AG20443 (cell line): ENCODE measurements at regions not wholly inside any gene's neighbourhood (a gene's known extent, or its start where the extent isn't known, plus 50 kb on each side); places are given as distances from the start of the nearest gene placed in this dataset.
"Not testable (repeated sequence)": the region's sequence is repeated elsewhere in the genome, so short reads cannot be mapped to it uniquely, and the experiment has no call there.

Source experiments
- DNase-seq: peaks from one replicate; pipeline ENCODE4 v3.0.0; 2012; ENCODE audit warnings: low spot score, mixed read lengths

DNA sequence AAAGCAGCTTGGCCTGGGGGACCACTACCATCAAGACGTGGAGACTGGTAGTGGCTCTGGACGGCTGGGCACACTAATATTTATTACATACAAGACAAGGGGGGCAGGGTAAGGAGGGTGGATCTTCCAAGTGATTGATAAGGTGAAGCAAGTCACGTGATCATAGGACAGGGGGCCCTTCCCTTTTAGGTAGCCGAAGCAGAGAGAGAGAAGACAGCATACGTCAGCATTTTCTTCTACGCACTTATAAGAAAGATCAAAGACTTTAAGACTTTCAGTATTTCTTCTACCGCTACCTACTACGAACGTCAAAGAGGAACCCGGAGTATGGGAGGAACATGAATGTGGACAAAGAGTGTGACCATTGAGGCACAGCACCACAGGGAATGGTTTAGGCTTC, 307.9 kb downstream of the RPIA start:
- no peak for DNase-seq

DNA sequence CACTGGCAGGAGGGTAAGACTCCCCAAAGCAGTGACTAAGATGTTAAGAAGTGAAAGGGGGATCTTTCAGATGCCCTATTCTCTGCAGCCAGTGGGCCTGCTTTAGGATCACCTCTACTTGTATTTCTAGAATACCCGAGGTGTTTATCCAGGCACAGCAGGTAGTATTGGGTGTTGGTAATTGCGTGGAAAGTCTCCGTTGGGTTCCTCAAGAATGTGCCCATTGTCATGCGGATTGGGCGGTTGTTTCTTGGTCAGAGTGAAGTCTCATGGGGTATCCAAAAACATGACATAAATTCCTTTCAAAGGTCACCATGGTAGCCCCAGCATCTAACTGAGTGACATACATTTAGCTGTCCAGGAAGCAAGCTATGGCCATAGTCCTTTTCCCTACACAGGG, 308.8 kb downstream of the RPIA start:
- DNase-seq = no peak

DNA sequence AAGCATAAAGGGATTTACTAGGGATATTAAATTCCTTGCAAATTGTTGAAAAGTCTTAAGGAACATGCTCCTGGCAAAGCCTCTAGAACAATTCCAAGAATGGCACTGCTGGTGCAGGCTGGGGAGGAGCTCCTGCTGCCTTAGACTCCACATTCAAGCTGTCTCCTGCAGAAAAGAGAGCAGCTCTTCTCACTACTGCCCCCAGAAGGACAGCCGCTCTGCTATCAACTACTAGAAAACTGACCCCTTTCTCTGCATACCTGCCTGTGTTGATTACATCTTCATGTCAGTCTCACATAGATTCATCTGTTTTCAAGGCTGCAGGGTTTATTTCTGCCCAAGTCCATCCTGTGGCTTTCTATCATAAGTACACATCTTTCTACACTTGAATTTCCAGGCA, 312.8 kb downstream of the RPIA start:
- not testable (repeated sequence) for DNase-seq

DNA sequence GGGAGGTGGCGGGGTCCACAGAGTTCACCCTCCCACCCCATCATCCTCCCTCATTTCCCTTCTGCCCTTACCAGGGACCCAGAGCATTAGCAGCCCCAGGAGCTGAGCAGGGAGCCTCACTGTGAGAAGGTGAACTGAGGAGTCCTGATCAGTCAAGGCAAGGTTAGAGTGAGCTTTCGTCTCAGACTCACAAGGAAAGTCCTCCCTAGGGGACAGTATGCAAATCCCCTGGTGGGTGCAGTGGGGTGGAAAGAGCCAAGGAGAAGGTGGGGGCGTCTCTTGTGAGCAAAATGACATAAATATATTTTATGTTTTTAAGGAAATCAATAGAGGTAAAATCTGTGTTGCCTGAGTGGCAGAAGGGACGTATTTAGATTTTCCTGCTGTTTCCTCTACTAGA, 329.1 kb downstream of the RPIA start:
- DNase-seq = not testable (repeated sequence)

DNA sequence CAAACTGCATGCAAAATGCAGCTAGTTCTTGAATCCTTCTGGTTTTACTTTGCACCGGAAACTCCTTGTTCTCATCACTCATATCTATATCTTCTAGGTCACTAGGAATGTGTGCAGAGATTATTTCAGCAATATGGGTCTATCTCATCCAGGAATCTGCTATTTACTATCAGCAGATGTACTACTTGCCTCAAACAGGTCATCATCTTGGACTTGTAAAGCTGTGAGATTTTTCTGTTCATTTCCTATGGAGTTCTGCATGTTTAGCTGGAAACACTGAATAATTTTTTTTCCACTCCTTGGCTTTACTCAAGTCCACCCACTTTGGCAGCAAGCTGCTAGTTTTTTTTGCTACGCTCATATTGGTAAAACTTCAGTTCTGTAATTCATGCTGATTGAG, 334.8 kb downstream of the RPIA start:
- not testable (repeated sequence) for DNase-seq

DNA sequence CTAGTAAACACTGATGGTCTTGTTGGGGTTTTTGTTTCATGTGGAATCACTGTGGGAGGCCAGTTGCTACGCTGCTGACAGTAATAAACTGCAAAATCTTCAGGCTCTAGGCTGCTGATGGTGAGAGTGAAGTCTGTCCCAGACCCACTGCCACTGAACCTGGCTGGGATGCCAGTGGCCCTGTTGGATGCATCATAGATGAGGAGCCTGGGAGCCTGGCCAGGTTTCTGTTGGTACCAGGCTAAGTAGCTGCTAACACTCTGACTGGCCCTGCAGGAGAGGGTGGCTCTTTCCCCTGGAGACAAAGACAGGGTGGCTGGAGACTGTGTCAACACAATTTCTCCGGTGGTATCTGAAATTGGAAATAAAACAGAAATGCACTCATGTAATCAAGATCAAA, 335.6 kb downstream of the RPIA start:
- DNase-seq = not testable (repeated sequence)

DNA sequence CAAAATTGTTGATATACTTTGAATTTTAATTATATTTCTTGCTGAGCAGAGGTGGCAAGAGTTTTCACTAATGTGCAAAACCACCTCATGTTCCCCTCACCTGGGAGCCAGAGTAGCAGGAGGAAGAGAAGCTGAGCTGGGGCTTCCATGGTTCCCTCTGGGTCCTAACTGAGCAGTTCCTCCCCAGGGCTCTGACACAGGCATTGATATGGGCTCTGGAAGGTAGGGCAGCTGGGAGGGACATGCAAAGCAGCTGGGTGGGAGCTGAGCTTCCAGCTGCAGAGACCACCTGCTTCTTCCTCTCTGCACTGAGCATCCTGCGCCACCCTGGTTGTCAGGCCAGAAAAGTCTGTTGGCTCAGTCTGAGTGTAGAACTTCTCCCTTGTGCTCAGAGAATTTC, 336.1 kb downstream of the RPIA start:
- DNase-seq = not testable (repeated sequence)

DNA sequence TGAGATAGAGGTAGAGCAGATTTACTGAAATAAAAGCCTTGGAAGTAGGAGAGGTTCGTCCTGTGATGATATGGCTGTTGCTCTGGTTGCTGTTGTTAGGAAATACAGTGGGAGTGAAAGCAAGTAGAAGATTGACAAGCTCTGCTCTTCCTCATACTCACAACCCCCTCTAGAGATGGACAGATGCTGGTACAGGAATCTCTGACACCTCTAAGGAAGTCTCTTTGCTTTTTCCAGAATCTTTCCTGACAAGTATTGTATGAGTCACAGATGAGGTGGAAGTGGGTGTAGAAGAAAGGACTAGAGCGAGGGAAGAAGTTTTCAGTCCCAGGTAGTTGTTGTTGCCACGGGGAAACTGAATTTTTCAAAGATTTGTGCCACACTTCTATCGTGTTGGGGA, 337.8 kb downstream of the RPIA start:
- not testable (repeated sequence) for DNase-seq

DNA sequence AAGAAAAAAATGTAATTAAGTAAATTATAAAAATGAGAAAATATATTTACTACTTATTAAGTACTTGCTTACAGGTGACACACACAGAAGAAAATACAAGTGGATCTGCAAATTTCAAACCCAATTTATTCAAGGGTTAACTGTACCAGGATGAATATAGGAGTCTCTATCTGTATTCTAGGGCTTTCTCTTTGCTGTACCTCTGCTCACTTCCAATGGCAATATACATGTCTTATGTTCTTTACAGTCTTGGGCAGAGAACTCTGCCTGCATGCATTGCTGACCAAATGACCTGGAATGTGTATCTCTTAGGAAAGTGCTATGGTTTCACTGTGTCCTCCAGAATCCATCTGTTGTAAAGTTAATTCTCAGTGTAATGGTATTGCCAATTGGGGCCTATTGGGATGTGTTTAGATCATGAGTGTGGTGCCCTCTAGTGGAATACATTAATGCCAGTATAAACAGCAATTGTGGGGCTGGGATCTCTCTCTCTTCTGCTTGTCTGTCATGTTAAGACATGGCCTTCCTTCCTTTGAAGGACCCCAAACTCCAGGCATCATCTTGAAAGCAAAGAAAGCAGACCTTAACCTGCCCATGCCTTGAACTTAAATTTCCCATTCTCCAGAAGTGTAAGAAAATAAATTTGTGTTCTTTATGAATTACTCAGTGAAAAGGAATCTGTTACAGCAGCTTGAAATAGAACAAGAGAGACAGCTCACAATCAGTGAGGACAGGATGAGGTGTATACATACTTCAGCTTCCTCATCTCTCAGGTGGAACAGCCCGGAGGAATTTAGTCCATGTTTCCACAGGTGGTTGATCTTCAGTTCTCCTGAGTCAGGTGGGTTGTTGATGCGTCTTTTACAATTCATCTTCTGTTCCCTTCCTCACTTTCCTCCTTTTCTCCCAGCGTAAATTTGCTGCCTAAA, 356.9 kb downstream of the RPIA start:
- peak; percentile 40 for DNase-seq

DNA sequence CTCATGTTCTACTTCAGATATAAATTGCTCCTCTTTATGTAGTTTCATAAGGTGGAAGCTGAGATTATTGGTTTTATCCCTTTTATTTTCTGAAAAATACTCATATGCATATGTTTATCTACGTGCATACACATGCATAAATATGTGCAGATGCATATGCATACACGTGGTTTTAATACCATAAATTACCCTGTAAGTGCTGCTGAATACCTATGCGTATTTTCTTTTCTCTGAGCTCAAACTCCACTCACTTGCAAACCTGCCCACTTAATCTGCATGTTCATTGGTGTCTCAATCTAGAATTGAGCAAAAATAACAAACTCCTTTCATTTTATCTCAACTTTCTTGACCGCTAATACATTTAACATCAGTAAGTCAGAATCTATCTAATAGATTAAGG, 367.1 kb downstream of the RPIA start:
- DNase-seq = not testable (repeated sequence)

DNA sequence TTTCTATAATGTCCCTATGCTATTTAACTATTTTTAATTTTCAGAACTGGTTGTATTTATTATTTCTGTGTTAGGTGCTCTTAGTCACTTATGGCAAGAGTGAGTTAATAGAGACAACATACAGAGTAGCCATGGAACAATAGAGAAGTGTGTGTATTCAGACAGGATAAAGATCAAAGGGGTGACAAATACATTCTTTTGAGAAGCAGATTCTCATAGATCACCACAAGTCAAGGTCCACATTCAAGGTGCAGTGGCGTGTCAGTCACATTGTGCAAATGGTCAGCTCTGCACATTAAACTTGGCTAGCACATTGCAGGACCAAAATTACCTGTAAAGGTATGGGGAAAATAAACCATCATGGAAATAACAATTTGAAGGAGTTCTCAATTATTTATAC, 369.7 kb downstream of the RPIA start:
- DNase-seq = not testable (repeated sequence)

DNA sequence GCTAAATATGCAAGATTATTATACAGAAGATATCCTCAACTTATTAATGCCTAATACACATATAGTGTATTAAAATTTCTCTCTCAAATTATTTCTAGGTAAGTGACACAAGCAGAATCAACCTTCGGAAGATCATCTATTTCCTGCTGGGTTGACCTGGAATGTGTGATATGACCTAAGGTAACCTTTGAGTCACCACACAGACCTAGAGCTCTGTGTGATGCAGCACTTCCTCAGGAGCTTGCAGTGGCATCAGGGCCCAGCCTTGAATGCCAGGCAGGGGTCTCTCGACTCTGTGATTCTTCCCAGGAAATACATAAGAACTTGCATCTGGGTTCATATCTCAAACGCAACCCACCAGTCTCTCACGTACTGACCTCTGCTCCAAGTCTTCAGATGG, 385.3 kb downstream of the RPIA start:
- DNase-seq = not testable (repeated sequence)

DNA sequence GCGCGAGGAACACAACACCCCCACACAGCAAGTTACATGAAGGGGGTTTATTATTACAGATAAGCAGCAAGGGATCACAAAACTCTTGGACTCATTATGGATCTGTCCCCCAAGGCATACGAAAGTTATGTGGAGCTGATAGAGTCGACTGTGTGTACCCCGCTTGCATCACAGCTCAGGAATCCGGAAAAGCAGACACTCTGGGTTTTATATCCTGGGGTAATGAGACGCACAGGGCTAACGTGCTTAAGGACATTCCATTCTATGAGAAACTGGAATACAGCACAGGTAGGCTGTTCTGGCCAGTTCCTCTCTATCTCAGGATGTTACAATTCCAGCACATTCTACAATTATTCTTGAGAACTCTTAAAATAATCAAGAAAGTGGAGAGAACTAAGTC, 401.4 kb downstream of the RPIA start:
- DNase-seq = not testable (repeated sequence)

DNA sequence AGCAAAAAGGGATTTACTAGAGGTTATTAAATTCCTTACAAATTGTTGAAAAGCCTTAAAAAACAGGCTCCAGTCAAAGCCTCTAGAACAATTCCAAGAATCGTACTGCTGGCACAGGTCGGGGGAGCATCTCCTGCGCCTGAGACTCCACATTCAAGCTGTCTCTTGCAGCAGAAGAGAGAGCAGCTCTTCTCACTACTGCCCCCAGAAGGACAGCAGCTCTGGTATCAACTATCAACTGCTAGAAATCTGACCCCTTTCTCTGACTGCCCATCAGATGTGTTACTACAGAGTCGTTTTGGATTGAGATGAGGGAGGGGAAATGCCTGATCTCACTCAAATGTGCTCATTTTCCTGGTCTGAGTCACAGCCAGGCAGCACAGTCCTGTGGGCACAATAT, 403.6 kb downstream of the RPIA start:
- not testable (repeated sequence) for DNase-seq

DNA sequence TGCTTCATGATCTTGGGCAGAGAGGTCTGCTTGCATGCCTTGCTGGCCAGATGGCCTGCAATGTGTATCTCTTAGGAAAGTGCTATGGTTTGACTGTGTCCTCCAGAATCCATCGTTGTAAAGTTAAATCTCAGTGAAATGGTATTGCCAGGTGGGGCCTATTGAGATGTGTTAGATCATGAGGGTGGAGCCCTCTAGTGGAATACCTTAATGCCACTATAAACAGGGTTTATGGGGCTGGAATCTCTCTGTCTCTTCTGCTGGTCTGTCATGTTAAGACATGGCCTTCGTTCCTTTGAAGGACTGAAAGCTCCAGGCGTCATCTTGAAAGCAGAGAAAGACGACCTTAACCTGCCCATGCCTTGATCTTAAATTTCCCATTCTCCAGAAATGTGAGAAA, 411.1 kb downstream of the RPIA start:
- not testable (repeated sequence) for DNase-seq

DNA sequence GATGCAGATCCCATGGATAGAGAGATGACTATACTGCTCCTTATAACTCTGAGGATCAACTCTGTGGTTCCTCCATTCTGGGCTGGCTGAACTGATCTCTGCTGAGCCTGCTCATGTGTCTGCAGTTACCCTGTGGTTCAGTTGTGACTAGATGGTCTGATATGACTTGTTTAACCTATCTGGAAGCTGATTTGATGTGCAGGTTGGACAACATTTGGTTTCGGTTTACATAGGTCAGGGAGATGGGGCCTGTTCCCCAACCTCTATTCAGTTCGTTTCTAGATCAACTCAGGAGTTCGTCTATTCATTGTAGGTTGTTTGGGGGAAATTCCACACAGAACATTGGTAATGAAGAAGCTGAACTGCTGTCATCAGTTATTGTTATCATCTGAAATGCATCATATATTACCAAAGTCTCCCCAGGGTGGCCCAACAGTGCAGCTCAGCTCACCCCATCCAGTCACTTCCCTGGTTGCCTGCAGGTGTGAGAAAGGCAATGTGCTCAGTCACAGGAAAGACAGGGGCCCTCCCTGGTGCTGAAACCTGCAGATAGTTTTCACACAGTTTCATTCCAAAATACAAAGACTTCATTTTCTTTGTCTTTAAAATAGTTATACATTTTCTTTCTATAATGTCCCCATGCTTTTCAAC, 415.0 kb downstream of the RPIA start:
- DNase-seq = not testable (repeated sequence)

DNA sequence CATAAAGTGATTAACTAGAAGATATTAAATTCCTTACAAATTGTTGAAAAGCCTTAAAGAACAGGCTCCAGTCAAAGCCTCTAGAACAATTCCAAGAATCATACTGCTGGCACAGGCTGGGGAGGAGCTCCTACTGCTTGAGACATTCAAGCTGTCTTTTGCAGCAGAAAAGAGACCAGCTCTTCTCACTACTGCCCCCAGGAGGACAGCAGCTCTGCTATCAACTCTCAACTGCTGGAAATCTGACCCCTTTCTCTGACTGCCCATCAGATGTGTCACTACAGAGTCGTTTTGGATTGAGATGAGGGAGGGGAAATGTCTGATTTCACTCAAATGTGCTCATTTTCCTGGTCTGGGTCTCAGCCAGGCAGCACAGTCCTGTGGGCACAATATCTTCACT, 421.0 kb downstream of the RPIA start:
- DNase-seq = peak; percentile 5

DNA sequence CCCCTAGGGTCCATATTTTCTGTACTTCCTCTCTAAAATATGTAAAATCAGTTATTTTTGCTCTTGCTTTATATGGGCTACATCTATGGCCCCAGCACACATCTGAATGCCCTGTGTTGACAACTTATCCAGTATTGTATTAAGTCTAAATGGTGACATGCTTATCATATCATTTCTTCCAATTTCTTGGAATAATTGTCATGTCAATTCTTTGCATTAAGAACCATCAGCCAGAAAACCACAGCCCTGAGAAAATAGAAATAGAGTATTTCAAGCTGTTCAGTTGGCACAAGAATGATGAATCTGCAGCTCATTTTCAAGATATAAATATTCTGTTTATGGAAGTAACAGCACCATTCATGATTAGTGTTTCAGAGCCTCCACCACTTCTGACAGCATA, 421.8 kb downstream of the RPIA start:
- not testable (repeated sequence) for DNase-seq

DNA sequence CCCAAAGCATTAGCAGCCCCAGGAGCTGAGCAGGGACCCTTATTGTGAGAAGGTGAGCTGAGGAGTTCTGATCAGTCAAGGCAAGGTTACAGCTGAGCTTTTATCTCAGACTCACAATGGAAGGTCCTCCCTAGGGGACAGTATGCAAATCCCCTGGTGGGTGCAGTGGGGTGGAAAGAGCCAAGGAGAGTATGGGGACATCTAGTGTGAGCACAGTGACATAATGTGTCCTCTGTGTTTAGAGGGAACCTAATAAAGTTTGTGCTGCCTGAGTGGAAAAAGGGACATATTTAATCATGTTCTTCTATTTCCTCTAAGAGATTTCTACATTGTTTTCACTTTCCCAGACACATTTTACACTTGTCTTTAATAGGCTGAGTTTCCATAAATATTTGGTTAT, 438.0 kb downstream of the RPIA start:
- DNase-seq = not testable (repeated sequence)

DNA sequence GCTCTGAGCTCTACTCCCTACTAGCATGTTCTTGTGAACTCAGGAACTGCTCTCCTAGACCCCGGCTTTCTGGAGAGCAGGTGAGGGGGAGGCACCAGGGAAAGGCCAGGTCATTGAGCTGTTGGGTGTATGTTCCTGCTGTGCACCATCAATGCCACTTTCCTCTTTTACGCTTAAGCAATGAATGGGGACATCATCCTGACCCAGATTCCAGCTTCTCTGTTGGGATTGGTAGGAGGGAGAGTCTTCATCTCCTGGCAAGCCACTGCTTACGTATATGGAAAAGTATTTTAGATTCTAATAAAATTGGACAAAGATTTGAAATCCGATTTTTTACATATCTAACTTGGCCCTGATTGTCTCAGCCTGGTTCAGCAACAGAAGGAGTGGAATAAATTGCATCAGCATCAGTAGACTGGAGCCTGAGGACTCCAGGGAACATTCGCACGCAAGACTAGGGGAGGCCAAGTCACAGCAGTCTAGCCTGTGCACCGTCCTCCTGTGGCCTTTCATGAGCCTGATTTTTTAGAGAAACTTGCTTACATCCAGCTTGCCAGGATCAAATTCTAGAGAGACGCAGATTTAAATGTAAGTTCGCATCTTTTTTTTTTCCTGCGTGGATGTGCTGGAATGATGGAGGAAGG, 439.3 kb downstream of the RPIA start:
- DNase-seq = not testable (repeated sequence)

DNA sequence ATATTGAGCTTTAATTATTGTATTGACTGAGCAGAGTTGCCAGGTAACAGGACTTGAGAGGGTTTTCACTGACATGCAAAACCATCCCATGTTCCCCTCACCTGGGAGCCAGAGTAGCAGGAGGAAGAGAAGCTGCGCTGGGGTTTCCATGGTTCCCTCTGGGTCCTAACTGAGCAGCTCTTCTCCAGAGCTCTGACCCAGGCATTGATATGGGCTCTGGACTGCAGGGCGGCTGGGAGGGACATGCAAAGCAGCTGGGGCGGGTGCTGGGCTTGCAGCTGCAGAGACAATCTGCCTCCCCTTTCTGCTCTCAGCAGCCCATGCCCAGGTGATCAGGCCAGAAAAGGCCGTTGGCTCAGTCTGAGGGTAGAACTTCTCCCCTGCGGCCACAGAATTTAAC, 451.5 kb downstream of the RPIA start:
- DNase-seq = not testable (repeated sequence)

DNA sequence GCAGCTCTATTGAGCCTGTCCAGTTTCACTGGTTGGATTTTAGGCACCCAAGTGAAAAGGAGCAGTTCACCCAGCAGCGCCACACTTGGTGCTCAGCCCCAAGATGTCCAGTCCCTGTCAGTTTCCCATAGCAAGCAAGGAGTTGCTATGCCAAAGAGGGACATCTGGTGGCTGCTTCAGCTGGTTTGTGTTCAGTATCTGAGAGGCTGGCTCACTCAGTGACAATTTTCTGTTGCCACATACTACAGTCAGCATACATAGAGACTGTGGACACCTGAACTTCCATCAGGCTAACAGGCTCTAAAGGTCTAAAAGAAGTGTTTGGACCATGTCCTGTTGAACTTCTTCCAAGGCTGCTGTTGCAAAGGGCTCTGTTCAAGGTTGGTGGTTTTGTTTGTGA, 453.9 kb downstream of the RPIA start:
- not testable (repeated sequence) for DNase-seq

DNA sequence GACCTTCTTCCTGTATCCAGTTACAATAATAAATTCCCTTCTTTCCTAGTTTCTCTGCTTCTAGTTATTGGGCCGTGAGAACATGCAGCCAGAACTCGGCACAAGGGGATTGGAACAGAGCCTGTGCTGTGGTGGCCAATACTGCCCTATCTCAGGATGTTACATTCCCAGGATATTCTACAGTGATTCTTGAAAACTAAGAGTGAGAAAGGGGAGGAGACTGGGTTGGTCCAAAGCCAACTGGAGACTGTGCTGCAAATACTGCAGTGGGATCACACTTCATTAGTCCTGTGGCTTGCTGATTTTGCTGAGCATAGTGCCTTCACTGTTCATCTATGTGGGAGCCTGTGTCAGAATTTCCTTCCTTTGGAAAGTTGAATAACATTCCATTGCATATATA, 456.8 kb downstream of the RPIA start:
- DNase-seq = not testable (repeated sequence)
